ENCODE measurements at regions not wholly inside any gene's neighbourhood (a gene's known extent, or its start where the extent isn't known, plus 50 kb on each side); places are given as distances from the start of the nearest gene placed in this dataset.
A peak's percentile ranks its signal among the peaks of the same experiment; 100 is the strongest.

DNA sequence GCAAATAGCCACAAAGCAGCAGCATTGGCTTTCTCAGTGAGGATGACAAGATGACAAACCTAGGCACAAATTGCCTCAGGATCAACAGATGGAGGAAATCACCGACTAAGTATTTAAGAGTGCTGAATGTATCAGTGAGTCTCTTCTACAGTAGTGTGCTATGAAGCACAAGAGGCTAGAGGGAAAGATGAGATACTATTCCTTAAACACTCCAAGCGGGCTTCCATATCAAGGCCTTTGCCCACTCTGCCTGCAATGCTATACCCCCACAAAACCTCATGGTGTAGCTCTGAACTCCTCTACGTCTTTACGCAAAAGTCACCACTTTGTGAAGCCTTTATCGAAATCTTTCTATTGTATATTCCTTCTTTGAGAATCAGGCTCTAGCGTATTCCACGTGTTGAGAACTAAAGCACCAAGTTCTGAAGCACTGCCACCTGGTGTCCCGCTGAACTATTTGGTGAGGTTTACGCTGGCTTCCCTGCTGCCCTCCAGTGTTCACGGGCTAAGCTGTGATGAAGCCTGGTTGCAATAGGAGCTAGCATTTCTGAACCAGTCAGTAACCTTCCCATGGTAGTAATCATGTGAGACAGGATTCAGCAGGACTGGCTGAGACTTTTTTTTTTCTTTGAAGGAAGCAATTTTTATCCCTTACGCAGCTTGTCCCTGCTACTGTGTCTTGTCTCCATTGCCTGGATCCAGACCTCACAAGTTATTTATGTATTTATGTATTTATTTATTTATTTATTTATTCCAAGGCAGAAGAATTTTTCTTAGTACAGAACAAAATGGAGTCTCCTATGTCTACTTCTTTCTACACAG, 426.5 kb upstream of the OR4E1 start (continued):
- TF ChIP-seq, protein P1, sequence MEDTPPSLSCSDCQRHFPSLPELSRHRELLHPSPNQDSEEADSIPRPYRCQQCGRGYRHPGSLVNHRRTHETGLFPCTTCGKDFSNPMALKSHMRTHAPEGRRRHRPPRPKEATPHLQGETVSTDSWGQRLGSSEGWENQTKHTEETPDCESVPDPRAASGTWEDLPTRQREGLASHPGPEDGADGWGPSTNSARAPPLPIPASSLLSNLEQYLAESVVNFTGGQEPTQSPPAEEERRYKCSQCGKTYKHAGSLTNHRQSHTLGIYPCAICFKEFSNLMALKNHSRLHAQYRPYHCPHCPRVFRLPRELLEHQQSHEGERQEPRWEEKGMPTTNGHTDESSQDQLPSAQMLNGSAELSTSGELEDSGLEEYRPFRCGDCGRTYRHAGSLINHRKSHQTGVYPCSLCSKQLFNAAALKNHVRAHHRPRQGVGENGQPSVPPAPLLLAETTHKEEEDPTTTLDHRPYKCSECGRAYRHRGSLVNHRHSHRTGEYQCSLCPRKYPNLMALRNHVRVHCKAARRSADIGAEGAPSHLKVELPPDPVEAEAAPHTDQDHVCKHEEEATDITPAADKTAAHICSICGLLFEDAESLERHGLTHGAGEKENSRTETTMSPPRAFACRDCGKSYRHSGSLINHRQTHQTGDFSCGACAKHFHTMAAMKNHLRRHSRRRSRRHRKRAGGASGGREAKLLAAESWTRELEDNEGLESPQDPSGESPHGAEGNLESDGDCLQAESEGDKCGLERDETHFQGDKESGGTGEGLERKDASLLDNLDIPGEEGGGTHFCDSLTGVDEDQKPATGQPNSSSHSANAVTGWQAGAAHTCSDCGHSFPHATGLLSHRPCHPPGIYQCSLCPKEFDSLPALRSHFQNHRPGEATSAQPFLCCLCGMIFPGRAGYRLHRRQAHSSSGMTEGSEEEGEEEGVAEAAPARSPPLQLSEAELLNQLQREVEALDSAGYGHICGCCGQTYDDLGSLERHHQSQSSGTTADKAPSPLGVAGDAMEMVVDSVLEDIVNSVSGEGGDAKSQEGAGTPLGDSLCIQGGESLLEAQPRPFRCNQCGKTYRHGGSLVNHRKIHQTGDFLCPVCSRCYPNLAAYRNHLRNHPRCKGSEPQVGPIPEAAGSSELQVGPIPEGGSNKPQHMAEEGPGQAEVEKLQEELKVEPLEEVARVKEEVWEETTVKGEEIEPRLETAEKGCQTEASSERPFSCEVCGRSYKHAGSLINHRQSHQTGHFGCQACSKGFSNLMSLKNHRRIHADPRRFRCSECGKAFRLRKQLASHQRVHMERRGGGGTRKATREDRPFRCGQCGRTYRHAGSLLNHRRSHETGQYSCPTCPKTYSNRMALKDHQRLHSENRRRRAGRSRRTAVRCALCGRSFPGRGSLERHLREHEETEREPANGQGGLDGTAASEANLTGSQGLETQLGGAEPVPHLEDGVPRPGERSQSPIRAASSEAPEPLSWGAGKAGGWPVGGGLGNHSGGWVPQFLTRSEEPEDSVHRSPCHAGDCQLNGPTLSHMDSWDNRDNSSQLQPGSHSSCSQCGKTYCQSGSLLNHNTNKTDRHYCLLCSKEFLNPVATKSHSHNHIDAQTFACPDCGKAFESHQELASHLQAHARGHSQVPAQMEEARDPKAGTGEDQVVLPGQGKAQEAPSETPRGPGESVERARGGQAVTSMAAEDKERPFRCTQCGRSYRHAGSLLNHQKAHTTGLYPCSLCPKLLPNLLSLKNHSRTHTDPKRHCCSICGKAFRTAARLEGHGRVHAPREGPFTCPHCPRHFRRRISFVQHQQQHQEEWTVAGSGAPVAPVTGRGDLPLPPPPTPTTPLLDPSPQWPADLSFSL (CRISPR knock-in tag; IDR thresholded peaks at IDR 0.05), result no peak
- TF ChIP-seq, protein P2, sequence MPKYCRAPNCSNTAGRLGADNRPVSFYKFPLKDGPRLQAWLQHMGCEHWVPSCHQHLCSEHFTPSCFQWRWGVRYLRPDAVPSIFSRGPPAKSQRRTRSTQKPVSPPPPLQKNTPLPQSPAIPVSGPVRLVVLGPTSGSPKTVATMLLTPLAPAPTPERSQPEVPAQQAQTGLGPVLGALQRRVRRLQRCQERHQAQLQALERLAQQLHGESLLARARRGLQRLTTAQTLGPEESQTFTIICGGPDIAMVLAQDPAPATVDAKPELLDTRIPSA (CRISPR knock-in tag; IDR thresholded peaks at IDR 0.05; ENCODE audit: borderline replicate concordance), result no peak
- TF ChIP-seq, protein P3, sequence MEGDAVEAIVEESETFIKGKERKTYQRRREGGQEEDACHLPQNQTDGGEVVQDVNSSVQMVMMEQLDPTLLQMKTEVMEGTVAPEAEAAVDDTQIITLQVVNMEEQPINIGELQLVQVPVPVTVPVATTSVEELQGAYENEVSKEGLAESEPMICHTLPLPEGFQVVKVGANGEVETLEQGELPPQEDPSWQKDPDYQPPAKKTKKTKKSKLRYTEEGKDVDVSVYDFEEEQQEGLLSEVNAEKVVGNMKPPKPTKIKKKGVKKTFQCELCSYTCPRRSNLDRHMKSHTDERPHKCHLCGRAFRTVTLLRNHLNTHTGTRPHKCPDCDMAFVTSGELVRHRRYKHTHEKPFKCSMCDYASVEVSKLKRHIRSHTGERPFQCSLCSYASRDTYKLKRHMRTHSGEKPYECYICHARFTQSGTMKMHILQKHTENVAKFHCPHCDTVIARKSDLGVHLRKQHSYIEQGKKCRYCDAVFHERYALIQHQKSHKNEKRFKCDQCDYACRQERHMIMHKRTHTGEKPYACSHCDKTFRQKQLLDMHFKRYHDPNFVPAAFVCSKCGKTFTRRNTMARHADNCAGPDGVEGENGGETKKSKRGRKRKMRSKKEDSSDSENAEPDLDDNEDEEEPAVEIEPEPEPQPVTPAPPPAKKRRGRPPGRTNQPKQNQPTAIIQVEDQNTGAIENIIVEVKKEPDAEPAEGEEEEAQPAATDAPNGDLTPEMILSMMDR (CRISPR knock-in tag; IDR thresholded peaks at IDR 0.05), result peak; percentile 92
- TF ChIP-seq, protein P4, sequence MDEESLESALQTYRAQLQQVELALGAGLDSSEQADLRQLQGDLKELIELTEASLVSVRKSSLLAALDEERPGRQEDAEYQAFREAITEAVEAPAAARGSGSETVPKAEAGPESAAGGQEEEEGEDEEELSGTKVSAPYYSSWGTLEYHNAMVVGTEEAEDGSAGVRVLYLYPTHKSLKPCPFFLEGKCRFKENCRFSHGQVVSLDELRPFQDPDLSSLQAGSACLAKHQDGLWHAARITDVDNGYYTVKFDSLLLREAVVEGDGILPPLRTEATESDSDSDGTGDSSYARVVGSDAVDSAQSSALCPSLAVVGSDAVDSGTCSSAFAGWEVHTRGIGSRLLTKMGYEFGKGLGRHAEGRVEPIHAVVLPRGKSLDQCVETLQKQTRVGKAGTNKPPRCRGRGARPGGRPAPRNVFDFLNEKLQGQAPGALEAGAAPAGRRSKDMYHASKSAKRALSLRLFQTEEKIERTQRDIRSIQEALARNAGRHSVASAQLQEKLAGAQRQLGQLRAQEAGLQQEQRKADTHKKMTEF (CRISPR knock-in tag; IDR thresholded peaks at IDR 0.05), result 0 out of 2 replicates have a peak, but pooled peaks have one; percentile 43
- TF ChIP-seq ZNF331 (CRISPR knock-in tag; IDR thresholded peaks at IDR 0.05) (peak; percentile 89), CREB1 (IDR thresholded peaks at IDR 0.05) (0 out of 2 replicates have a peak, but pooled peaks have one; percentile 12), CREB1 (CRISPR knock-in tag; IDR thresholded peaks at IDR 0.05) (no peak), ZBTB42 (CRISPR knock-in tag; IDR thresholded peaks at IDR 0.05) (no peak), RFX3 (CRISPR knock-in tag; IDR thresholded peaks at IDR 0.05) (0 out of 2 replicates have a peak, but pooled peaks have one; percentile 26), NONO (IDR thresholded peaks at IDR 0.05) (no peak), NONO (CRISPR knock-in tag; conservative IDR thresholded peaks at IDR 0.05) (peak; percentile 28; the same call in 1 of the 2 replicates), ZNF383 (CRISPR knock-in tag; IDR thresholded peaks at IDR 0.05; ENCODE audit: borderline replicate concordance) (no peak), NBN (conservative IDR thresholded peaks at IDR 0.05) (no peak), MBD4 (IDR thresholded peaks at IDR 0.05; ENCODE audit: borderline replicate concordance, low read length) (no peak)
- TF ChIP-seq, protein P5, sequence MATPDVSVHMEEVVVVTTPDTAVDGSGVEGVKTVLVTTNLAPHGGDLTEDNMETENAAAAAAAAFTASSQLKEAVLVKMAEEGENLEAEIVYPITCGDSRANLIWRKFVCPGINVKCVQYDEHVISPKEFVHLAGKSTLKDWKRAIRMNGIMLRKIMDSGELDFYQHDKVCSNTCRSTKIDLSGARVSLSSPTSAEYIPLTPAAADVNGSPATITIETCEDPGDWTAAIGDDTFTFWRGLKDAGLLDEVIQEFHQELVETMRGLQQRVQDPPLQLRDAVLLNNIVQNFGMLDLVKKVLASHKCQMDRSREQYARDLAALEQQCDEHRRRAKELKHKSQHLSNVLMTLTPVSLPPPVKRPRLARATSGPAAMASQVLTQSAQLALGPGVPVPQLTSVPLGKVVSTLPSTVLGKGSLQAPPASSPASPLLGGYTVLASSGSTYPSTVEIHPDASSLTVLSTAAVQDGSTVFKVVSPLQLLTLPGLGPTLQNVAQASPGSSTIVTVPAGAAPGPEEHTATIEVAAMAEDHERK (CRISPR knock-in tag; IDR thresholded peaks at IDR 0.05; ENCODE audit: low read depth), result no peak
- TF ChIP-seq, protein P6, sequence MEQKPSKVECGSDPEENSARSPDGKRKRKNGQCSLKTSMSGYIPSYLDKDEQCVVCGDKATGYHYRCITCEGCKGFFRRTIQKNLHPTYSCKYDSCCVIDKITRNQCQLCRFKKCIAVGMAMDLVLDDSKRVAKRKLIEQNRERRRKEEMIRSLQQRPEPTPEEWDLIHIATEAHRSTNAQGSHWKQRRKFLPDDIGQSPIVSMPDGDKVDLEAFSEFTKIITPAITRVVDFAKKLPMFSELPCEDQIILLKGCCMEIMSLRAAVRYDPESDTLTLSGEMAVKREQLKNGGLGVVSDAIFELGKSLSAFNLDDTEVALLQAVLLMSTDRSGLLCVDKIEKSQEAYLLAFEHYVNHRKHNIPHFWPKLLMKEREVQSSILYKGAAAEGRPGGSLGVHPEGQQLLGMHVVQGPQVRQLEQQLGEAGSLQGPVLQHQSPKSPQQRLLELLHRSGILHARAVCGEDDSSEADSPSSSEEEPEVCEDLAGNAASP (CRISPR knock-in tag; IDR thresholded peaks at IDR 0.05; ENCODE audit: borderline replicate concordance), result 0 out of 2 replicates have a peak, but pooled peaks have one; percentile 30

All from HepG2 (cell line).